Liver (tissue), 3 donors: ENCODE measurements at regions not wholly inside any gene's neighbourhood (a gene's known extent, or its start where the extent isn't known, plus 50 kb on each side); places are given as distances from the start of the nearest gene placed in this dataset.

Experiments
- ATF3 ChIP-seq: IDR thresholded peaks from 2 replicates; pipeline ENCODE4 v1.6.1; 2016; ENCODE audit warnings: antibody characterized with exemption
- CTCF ChIP-seq: fragments of 150-350 bp; IDR thresholded peaks from 2 replicates; pipeline ENCODE4 v1.5.1; 2017; ENCODE audit warnings: improper control_type of control experiment, low read depth, low read length; ENCODE audit not compliant: missing input control
- FOXA1 ChIP-seq: IDR thresholded peaks from 2 replicates; pipeline ENCODE4 v1.6.1; 2016; ENCODE audit warnings: antibody characterized with exemption
- GABPA ChIP-seq, 2 donors: IDR thresholded peaks in 1 of 2; conservative IDR thresholded peaks in 1 of 2; 2 replicates each; pipeline ENCODE4 v1.6.1; 2016; ENCODE audit warnings: antibody characterized with exemption in 2 of 2, mild to moderate bottlenecking in 1 of 2, moderate library complexity in 1 of 2
- JUND ChIP-seq, 2 donors: IDR thresholded peaks; 2 replicates each; pipeline ENCODE4 v1.6.1; 2016; ENCODE audit warnings: antibody characterized with exemption in 2 of 2
- RAD21 ChIP-seq, 2 donors: IDR thresholded peaks; 2 replicates each; pipeline ENCODE4 v1.6.1; 2016; ENCODE audit warnings: antibody characterized with exemption in 2 of 2, mild to moderate bottlenecking in 2 of 2
- REST ChIP-seq: IDR thresholded peaks from 2 replicates; pipeline ENCODE4 v1.6.1; 2016; ENCODE audit warnings: antibody characterized with exemption, mild to moderate bottlenecking
- SP1 ChIP-seq: IDR thresholded peaks from 2 replicates; pipeline ENCODE4 v1.6.1; 2018; ENCODE audit warnings: antibody characterized with exemption, mild to moderate bottlenecking
- YY1 ChIP-seq: IDR thresholded peaks from 2 replicates; pipeline ENCODE4 v1.6.1; 2016; ENCODE audit warnings: antibody characterized with exemption, mild to moderate bottlenecking
- donor health status: healthy.
- donor health status: healthy.

GRCh38 chr3:77871436-77871835 lies 831.5 kb downstream of the ROBO2 start:
- TF ChIP-seq RAD21 (IDR thresholded peaks at IDR 0.05) (no peak), SP1 (no peak), CTCF (no peak), YY1 (no peak), FOXA1 (no peak), REST (no peak), ATF3 (no peak), GABPA (IDR thresholded peaks at IDR 0.05 in 1 of 2, conservative IDR thresholded peaks at IDR 0.05 in 1 of 2) (no peak), JUND (IDR thresholded peaks at IDR 0.05) (no peak)
